C4-2B (cell line): ENCODE measurements at regions not wholly inside any gene's neighbourhood (a gene's known extent, or its start where the extent isn't known, plus 50 kb on each side); places are given as distances from the start of the nearest gene placed in this dataset.

Experiments
- ZFX ChIP-seq: fragments of 450-650 bp; IDR thresholded peaks from 2 replicates; pipeline ENCODE4 v1.6.1; 2017
- TF ChIP-seq, protein P1 (sequence below): fragments of 450-650 bp; conservative IDR thresholded peaks from 2 replicates; pipeline ENCODE4 v1.5.1; 2017; ENCODE audit warnings: mild to moderate bottlenecking

DNA sequence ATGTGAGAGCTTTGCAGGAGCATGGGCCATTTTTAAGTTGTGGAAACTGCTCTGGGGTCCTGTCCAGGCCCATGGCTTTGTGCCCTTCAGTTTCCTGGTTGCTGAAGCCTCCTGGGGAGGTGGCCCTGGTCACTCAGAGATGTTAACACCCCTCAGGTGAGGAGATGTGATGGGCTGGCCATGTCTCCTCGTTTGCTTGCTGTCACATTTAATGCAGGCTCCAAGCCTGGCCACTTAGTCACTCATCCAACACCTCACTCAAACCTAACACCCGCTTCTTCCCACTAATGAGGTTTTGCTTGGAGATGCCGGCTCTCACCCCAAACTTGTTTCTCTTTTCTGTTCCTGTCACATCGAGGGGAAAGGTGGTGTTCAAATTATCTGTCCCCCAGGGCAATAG is 192.7 kb downstream of the PTPRU start:
- TF ChIP-seq, protein P1, sequence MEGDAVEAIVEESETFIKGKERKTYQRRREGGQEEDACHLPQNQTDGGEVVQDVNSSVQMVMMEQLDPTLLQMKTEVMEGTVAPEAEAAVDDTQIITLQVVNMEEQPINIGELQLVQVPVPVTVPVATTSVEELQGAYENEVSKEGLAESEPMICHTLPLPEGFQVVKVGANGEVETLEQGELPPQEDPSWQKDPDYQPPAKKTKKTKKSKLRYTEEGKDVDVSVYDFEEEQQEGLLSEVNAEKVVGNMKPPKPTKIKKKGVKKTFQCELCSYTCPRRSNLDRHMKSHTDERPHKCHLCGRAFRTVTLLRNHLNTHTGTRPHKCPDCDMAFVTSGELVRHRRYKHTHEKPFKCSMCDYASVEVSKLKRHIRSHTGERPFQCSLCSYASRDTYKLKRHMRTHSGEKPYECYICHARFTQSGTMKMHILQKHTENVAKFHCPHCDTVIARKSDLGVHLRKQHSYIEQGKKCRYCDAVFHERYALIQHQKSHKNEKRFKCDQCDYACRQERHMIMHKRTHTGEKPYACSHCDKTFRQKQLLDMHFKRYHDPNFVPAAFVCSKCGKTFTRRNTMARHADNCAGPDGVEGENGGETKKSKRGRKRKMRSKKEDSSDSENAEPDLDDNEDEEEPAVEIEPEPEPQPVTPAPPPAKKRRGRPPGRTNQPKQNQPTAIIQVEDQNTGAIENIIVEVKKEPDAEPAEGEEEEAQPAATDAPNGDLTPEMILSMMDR, result no peak
- TF ChIP-seq ZFX, result no peak
